Heart left ventricle (tissue), 16 donors: ENCODE measurements at regions not wholly inside any gene's neighbourhood (a gene's known extent, or its start where the extent isn't known, plus 50 kb on each side); places are given as distances from the start of the nearest gene placed in this dataset.

Experiments used
- ATAC-seq, 4 donors: fragments of 200-7000 bp; cut with Tn5 transposase; one replicate each; pipeline ENCODE4 v1.9.1; 2020 to 2022; ENCODE audit warnings: moderate library complexity in 4 of 4, mild to moderate bottlenecking in 3 of 4, moderate number of reproducible peaks in 1 of 4
- DNase-seq, 5 donors: peaks; one replicate each; pipeline ENCODE4 v3.0.0-alpha.2; 2020
- H3K27ac ChIP-seq, 12 donors: fragments of 200-600 bp; sonication (generic) in 4 of 12; one replicate each; pipeline versions ENCODE4 v1.5.0 to v1.8.0; 2016 to 2022; ENCODE audit warnings: mild to moderate bottlenecking in 2 of 12
- H3K27me3 ChIP-seq, 9 donors: fragments of 200-600 bp; sonication (generic) in 2 of 9; one replicate each; pipeline versions ENCODE4 v1.5.1 to v1.8.0; 2016 to 2022; ENCODE audit warnings: mild to moderate bottlenecking in 3 of 9
- H3K36me3 ChIP-seq, 9 donors: fragments of 200-600 bp; sonication (generic) in 2 of 9; one replicate each; pipeline versions ENCODE4 v1.5.0 to v1.8.0; 2018 to 2022; ENCODE audit warnings: mild to moderate bottlenecking in 2 of 9
- H3K4me1 ChIP-seq, 12 donors: fragments of 200-600 bp; sonication (generic) in 4 of 12; one replicate each; pipeline versions ENCODE4 v1.5.0 to v1.8.0; 2016 to 2022; ENCODE audit warnings: mild to moderate bottlenecking in 3 of 12
- H3K4me3 ChIP-seq, 12 donors: fragments of 200-600 bp; sonication (generic) in 4 of 12; one replicate each; pipeline versions ENCODE4 v1.5.0 to v1.8.0; 2017 to 2022; ENCODE audit warnings: mild to moderate bottlenecking in 9 of 12, moderate library complexity in 4 of 12
- H3K9me3 ChIP-seq, 12 donors: fragments of 200-600 bp; sonication (generic) in 4 of 12; one replicate each; pipeline versions ENCODE4 v1.5.0 to v1.8.0; 2016 to 2022; ENCODE audit warnings: mild to moderate bottlenecking in 1 of 12
- POLR2A ChIP-seq, 2 donors: fragments of 450-650 bp; IDR thresholded peaks; one replicate each; pipeline ENCODE4 v1.6.1; 2017; ENCODE audit warnings: antibody characterized with exemption in 2 of 2, mild to moderate bottlenecking in 2 of 2, moderate library complexity in 2 of 2
- WGBS, 4 donors: extraction: QIAGEN DNeasy Blood & Tissue Kit in 2 of 4; methylation state at CpG; one replicate each; pipeline versions ENCODE4 v1.1.5 to v1.1.7; 2013 to 2018; 5-methylcytosine and 5-hydroxymethylcytosine counted together
- intact Hi-C, 10 donors: fragments of 100-400 bp; cut with DNase I; formaldehyde crosslinking; loops; one replicate each; pipeline versions ENCODE4 v1.11.1 to v1.14.2; 2022
- TF ChIP-seq, protein P1 (sequence below), 12 donors: fragments of 200-600 bp; sonication (generic) in 4 of 12; IDR thresholded peaks; one replicate each; pipeline versions ENCODE4 v1.5.0 to v1.8.0; 2018 to 2022; ENCODE audit warnings: antibody characterized with exemption in 12 of 12, mild to moderate bottlenecking in 5 of 12
- donor health status: ischemic (EF 13 %, LVEDD 7.1; RV severe dilation, severe dysfunction).
- donor health status: healthy with polysubstance abuse.
- donor health status: DM: no; HTN: yes; CAD: no.
- donor health status: DM: no; HTN: no; CAD: no.
- donor health status: ischemic (EF 25% LVEDD 6.9; RV normal size, moderate dysfunction).
- donor health status: ischemic (EF 25% LVEDD 5.7; RV mildly dilated, moderate dysfunction).
- donor health status: healthy.
- donor health status: DM: yes; HTN: yes; CAD: no.
- donor health status: ischemic (EF 35%, LVEDD 5.7; RV mildly dilated, moderate dysfunction).
- donor health status: nonischemic (EF 11% LVEDD 7.7; RV severe dilation, severe dysfunction).
- donor health status: DM: yes; HTN: yes; CAD: no.
- donor health status: PGD.
- donor health status: ischemic (EF 29% LVEDD 5.4; RV normal size, mild dysfunction).
- donor health status: nonischemic (EF 23%, LVEDD 6.1; RV moderate dilation, normal function).

- WGBS, 4 donors: 38 to 47% (median 43%) methylated on average over 5 of the region's 5 CpGs
- Histone ChIP-seq H3K9me3 (no peaks in the 10 kb centered on the region), H3K36me3 (no peaks in the 10 kb centered on the region), H3K4me3 (no peak overlapping the region), H3K27ac (no peak overlapping the region), H3K4me1 (no peaks in the 10 kb centered on the region), H3K27me3 (no peaks in the 10 kb centered on the region)
- intact Hi-C loops: no loop called here
- TF ChIP-seq POLR2A (IDR thresholded peaks at IDR 0.05): no peak
- TF ChIP-seq, protein P1, sequence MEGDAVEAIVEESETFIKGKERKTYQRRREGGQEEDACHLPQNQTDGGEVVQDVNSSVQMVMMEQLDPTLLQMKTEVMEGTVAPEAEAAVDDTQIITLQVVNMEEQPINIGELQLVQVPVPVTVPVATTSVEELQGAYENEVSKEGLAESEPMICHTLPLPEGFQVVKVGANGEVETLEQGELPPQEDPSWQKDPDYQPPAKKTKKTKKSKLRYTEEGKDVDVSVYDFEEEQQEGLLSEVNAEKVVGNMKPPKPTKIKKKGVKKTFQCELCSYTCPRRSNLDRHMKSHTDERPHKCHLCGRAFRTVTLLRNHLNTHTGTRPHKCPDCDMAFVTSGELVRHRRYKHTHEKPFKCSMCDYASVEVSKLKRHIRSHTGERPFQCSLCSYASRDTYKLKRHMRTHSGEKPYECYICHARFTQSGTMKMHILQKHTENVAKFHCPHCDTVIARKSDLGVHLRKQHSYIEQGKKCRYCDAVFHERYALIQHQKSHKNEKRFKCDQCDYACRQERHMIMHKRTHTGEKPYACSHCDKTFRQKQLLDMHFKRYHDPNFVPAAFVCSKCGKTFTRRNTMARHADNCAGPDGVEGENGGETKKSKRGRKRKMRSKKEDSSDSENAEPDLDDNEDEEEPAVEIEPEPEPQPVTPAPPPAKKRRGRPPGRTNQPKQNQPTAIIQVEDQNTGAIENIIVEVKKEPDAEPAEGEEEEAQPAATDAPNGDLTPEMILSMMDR (IDR thresholded peaks at IDR 0.05): no peak
- DNase-seq (no peak), ATAC-seq (no peak)
Observed at GRCh38 chr17:71438631-71439146, 682.1 kb upstream of the SOX9 start.

- Histone ChIP-seq H3K27ac (no peak overlapping the region), H3K4me1 (no peaks in the 10 kb centered on the region), H3K27me3 (no peaks in the 10 kb centered on the region), H3K9me3 (no peaks in the 10 kb centered on the region), H3K4me3 (no peak overlapping the region), H3K36me3 (no peaks in the 10 kb centered on the region)
- DNase-seq (no peak), ATAC-seq (no peak)
- 88 to 93% (median 91%) methylated on average over 9 of the region's 9 CpGs for WGBS, 4 donors
- TF ChIP-seq, protein P1 (IDR thresholded peaks at IDR 0.05): no peak
- TF ChIP-seq POLR2A (IDR thresholded peaks at IDR 0.05): no peak
- intact Hi-C loops: no loop called here
Observed at GRCh38 chr17:71440513-71440912, 680.3 kb upstream of the SOX9 start.

DNA sequence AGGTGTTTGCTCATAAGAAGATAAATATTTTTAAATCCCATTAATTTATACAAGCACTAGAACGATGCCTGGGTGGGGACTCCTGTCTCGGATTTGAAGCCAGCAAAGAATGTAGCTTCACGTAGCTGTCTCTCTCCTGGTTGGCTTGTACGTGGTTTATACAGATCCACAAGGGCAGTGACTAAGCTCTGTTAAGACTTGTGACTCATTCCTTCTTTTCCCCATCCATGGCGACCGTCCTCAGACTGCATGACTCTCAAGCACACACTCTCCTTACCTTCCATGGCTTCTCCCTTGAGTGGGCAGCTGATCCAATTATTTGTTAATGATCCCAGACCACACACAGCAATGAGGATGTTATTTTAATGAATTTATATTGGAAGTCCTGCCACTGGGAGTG is 679.7 kb upstream of the SOX9 start:
- Histone ChIP-seq H3K4me1 (no peaks in the 10 kb centered on the region), H3K27me3 (no peaks in the 10 kb centered on the region), H3K9me3 (no peaks in the 10 kb centered on the region), H3K4me3 (no peak overlapping the region), H3K27ac (no peak overlapping the region), H3K36me3 (no peaks in the 10 kb centered on the region)
- WGBS, 4 donors: 82 to 89% (median 85%) methylated on average over 6 of the region's 6 CpGs
- no peak for DNase-seq
- ATAC-seq: no peak
- intact Hi-C loops: no loop called here
- TF ChIP-seq POLR2A (IDR thresholded peaks at IDR 0.05): no peak
- TF ChIP-seq, protein P1 (IDR thresholded peaks at IDR 0.05): no peak

DNA sequence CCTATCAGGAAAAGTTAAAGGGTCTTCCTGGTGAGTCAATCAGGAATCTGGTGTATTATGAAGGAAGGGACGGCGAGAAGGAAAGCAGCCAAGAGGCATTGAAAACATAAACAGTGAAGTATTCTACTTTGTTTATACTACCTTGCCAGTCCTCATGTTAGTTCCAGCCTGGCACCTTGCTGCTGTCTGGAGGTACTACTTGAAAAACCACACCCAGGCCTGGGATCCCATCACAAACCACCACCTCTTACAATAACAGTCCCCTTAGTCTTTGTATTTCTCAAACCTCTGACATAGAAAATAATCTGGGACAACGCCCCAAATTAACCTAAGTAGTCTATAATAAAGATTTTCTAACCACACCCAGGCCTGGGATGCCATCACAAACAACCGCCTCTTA is 676.7 kb upstream of the SOX9 start:
- H3K27me3 ChIP-seq: no peaks in the 10 kb centered on the region
- H3K4me1 ChIP-seq: no peaks in the 10 kb centered on the region
- 64 to 79% (median 70%) methylated on average over 4 of the region's 4 CpGs for WGBS, 4 donors
- TF ChIP-seq POLR2A (IDR thresholded peaks at IDR 0.05): no peak
- TF ChIP-seq, protein P1 (IDR thresholded peaks at IDR 0.05): no peak
- DNase-seq (no peak), ATAC-seq (no peak)
- intact Hi-C loops: no loop called here
- H3K27ac ChIP-seq: no peak overlapping the region
- H3K9me3 ChIP-seq: peaks cover 0 to 3% (median 0%) of the 10 kb centered on the region in 12 donors
- H3K36me3 ChIP-seq: no peaks in the 10 kb centered on the region
- no peak overlapping the region for H3K4me3 ChIP-seq
